ENCODE measurements at regions not wholly inside any gene's neighbourhood (a gene's known extent, or its start where the extent isn't known, plus 50 kb on each side); places are given as distances from the start of the nearest gene placed in this dataset.

DNA sequence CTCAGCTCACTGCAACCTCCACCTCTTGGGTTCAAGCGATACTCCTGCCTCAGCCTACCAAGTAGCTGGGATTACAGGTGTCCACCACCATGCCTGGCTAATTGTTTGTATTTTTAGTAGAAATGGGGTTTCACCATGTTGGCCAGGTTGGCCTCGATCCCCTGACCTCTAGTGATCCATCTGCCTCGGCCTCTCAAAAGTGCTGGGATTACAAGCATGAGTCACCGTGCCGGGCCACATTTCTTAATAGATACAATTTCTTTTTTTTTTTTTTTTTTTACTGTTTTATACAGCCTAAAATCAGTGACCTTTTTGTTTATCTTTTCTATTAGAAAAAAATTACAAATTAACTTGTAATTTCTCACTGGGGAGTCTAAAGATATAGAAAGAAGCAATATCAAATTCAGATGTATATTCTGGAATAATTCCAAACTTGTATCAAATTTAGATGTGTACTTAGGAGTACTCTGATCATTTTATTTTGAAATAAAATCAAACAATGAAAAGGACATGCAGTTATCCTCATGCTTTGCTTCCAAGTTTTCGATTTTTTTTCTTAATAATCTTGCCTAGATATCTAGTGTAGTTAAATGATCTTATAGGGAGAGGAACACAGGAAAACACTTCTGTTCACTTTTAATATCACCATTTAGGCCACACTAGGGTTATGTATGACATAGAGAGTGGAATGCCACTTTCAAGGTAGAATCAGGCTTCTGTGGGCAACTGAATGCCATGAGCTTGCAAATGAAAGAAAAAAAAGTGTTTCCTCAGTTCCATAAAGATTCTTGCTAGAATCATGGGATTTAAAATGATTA lies 1089.3 kb downstream of the SUCLG1 start:
- no peak for TF ChIP-seq GATA2 (IDR thresholded peaks at IDR 0.05; ENCODE audit: low read depth, low read length)
- TF ChIP-seq GATA3 (IDR thresholded peaks at IDR 0.05; ENCODE audit: low read depth, low read length), result no peak

All from SH-SY5Y (cell line).